ENCODE measurements at regions not wholly inside any gene's neighbourhood (a gene's known extent, or its start where the extent isn't known, plus 50 kb on each side); places are given as distances from the start of the nearest gene placed in this dataset.

GRCh38 chr4:42280327-42281095, 116.8 kb upstream of the SHISA3 start:
- H3K27ac ChIP-seq, result no peak overlapping the region
- H3K79me2 ChIP-seq (ENCODE audit: low read depth), result no peaks in the 10 kb centered on the region
- no peaks in the 10 kb centered on the region for H3K9me3 ChIP-seq (ENCODE audit: low read depth)
- peaks cover 5% of the 10 kb centered on the region for H3K4me1 Mint-ChIP-seq
- H3K4me3 ChIP-seq, result no peak overlapping the region
- no peaks in the 10 kb centered on the region for H3K9me3 Mint-ChIP-seq
- no peak overlapping the region for H3K9ac ChIP-seq
- H3K27ac Mint-ChIP-seq, result no peak overlapping the region
- TF ChIP-seq EZH2phosphoT487 (IDR thresholded peaks at IDR 0.05), result no peak
- TF ChIP-seq EZH2 (IDR thresholded peaks at IDR 0.05), result no peak
- TF ChIP-seq CTCF (IDR thresholded peaks at IDR 0.05), result peak; percentile 60
- H3F3A ChIP-seq (ENCODE audit: low read depth), result no peaks in the 10 kb centered on the region
- peaks cover 3% of the 10 kb centered on the region for H3K4me1 ChIP-seq
- peak; percentile 39 for DNase-seq (ENCODE audit: low spot score)
- peaks cover 8% of the 10 kb centered on the region for H3K27me3 Mint-ChIP-seq (ENCODE audit: insufficient read depth, low read depth)
- H3K4me2 ChIP-seq, result no peak overlapping the region
- H3K36me3 Mint-ChIP-seq, result no peaks in the 10 kb centered on the region
- no peaks in the 10 kb centered on the region for H3K36me3 ChIP-seq
- no peak overlapping the region for H2AFZ ChIP-seq (replicated peaks)
- no peaks in the 10 kb centered on the region for H3K27me3 ChIP-seq
- no peak overlapping the region for H3K4me3 Mint-ChIP-seq
- H4K20me1 ChIP-seq (ENCODE audit: low read depth), result no peaks in the 10 kb centered on the region

- H3K27ac Mint-ChIP-seq, result no peak overlapping the region
- peaks cover 5% of the 10 kb centered on the region for H3K4me1 Mint-ChIP-seq
- H4K20me1 ChIP-seq (ENCODE audit: low read depth), result no peaks in the 10 kb centered on the region
- no peak overlapping the region for H3K4me3 Mint-ChIP-seq
- H3K9ac ChIP-seq, result no peak overlapping the region
- H3K36me3 Mint-ChIP-seq, result no peaks in the 10 kb centered on the region
- peaks cover 8% of the 10 kb centered on the region for H3K27me3 Mint-ChIP-seq (ENCODE audit: insufficient read depth, low read depth)
- no peaks in the 10 kb centered on the region for H3F3A ChIP-seq (ENCODE audit: low read depth)
- TF ChIP-seq EZH2phosphoT487 (IDR thresholded peaks at IDR 0.05) (no peak), EZH2 (IDR thresholded peaks at IDR 0.05) (no peak), CTCF (IDR thresholded peaks at IDR 0.05) (no peak)
- H3K36me3 ChIP-seq, result no peaks in the 10 kb centered on the region
- H3K27me3 ChIP-seq, result no peaks in the 10 kb centered on the region
- no peak overlapping the region for H3K27ac ChIP-seq
- DNase-seq (ENCODE audit: low spot score), result no peak
- no peaks in the 10 kb centered on the region for H3K9me3 Mint-ChIP-seq
- H3K4me3 ChIP-seq, result no peak overlapping the region
- peak overlapping the region; percentile 57 for H2AFZ ChIP-seq (replicated peaks)
- peaks cover 3% of the 10 kb centered on the region for H3K4me1 ChIP-seq
- no peaks in the 10 kb centered on the region for H3K9me3 ChIP-seq (ENCODE audit: low read depth)
- H3K4me2 ChIP-seq, result no peak overlapping the region
- H3K79me2 ChIP-seq (ENCODE audit: low read depth), result no peaks in the 10 kb centered on the region
These were observed 115.8 kb upstream of the SHISA3 start for GRCh38 chr4:42281324-42282020.

- peaks cover 8% of the 10 kb centered on the region for H3K27me3 Mint-ChIP-seq (ENCODE audit: insufficient read depth, low read depth)
- H3K4me1 Mint-ChIP-seq, result peaks cover 5% of the 10 kb centered on the region
- Histone ChIP-seq H3F3A (ENCODE audit: low read depth) (no peaks in the 10 kb centered on the region), H3K4me2 (no peak overlapping the region), H3K4me1 (peaks cover 3% of the 10 kb centered on the region), H3K27ac (no peak overlapping the region), H4K20me1 (ENCODE audit: low read depth) (no peaks in the 10 kb centered on the region), H3K36me3 (no peaks in the 10 kb centered on the region), H3K27me3 (no peaks in the 10 kb centered on the region), H3K79me2 (ENCODE audit: low read depth) (no peaks in the 10 kb centered on the region), H2AFZ (replicated peaks) (peak overlapping the region; percentile 57), H3K9me3 (ENCODE audit: low read depth) (no peaks in the 10 kb centered on the region), H3K9ac (no peak overlapping the region), H3K4me3 (no peak overlapping the region)
- no peaks in the 10 kb centered on the region for H3K9me3 Mint-ChIP-seq
- H3K27ac Mint-ChIP-seq, result no peak overlapping the region
- TF ChIP-seq CTCF (IDR thresholded peaks at IDR 0.05), result peak; percentile 90
- no peak for TF ChIP-seq EZH2 (IDR thresholded peaks at IDR 0.05)
- peak; percentile 92 for DNase-seq (ENCODE audit: low spot score)
- H3K4me3 Mint-ChIP-seq, result no peak overlapping the region
- no peaks in the 10 kb centered on the region for H3K36me3 Mint-ChIP-seq
These were observed 115.0 kb upstream of the SHISA3 start for GRCh38 chr4:42282081-42282901.

All from neural progenitor cell (in vitro differentiated cells).